ENCODE measurements at regions not wholly inside any gene's neighbourhood (a gene's known extent, or its start where the extent isn't known, plus 50 kb on each side); places are given as distances from the start of the nearest gene placed in this dataset.

- Histone ChIP-seq H2AFZ (ENCODE audit: low read depth, low read length) (no peak overlapping the region), H3K36me3 (replicated peaks; ENCODE audit: low read depth, low read length) (no peaks in the 10 kb centered on the region), H4K20me1 (ENCODE audit: insufficient read depth, low read length) (no peaks in the 10 kb centered on the region), H3K27ac (ENCODE audit: low read length) (no peak overlapping the region), H3K79me2 (ENCODE audit: low read length) (no peaks in the 10 kb centered on the region), H3K27me3 (ENCODE audit: low read depth, low read length) (no peaks in the 10 kb centered on the region), H3K4me3 (ENCODE audit: low read length) (no peak overlapping the region), H3K4me1 (ENCODE audit: low read length) (no peaks in the 10 kb centered on the region), H3K4me2 (ENCODE audit: low read length) (no peak overlapping the region), H3K9me3 (ENCODE audit: insufficient read depth, low read length) (no peaks in the 10 kb centered on the region), H3K9ac (ENCODE audit: low read length) (no peak overlapping the region)
- TF ChIP-seq EZH2phosphoT487 (IDR thresholded peaks at IDR 0.05; ENCODE audit: low read depth) (no peak), CTCF (IDR thresholded peaks at IDR 0.05; ENCODE audit: low read depth, low read length) (no peak)
Measured at GRCh38 chr3:26460985-26461384, 161.6 kb upstream of the LRRC3B start.

GRCh38 chr3:26472345-26472744 lies 150.2 kb upstream of the LRRC3B start:
- Histone ChIP-seq H4K20me1 (ENCODE audit: insufficient read depth, low read length) (no peaks in the 10 kb centered on the region), H3K4me1 (ENCODE audit: low read length) (peaks cover 7% of the 10 kb centered on the region), H3K27me3 (ENCODE audit: low read depth, low read length) (no peaks in the 10 kb centered on the region), H3K79me2 (ENCODE audit: low read length) (no peaks in the 10 kb centered on the region), H3K4me2 (ENCODE audit: low read length) (no peak overlapping the region), H2AFZ (ENCODE audit: low read depth, low read length) (no peak overlapping the region), H3K27ac (ENCODE audit: low read length) (no peak overlapping the region), H3K9ac (ENCODE audit: low read length) (no peak overlapping the region), H3K4me3 (ENCODE audit: low read length) (no peak overlapping the region), H3K36me3 (replicated peaks; ENCODE audit: low read depth, low read length) (no peaks in the 10 kb centered on the region), H3K9me3 (ENCODE audit: insufficient read depth, low read length) (no peaks in the 10 kb centered on the region)
- TF ChIP-seq EZH2phosphoT487 (IDR thresholded peaks at IDR 0.05; ENCODE audit: low read depth) (no peak), CTCF (IDR thresholded peaks at IDR 0.05; ENCODE audit: low read depth, low read length) (no peak)

- Histone ChIP-seq H3K27ac (ENCODE audit: low read length) (no peak overlapping the region), H3K36me3 (replicated peaks; ENCODE audit: low read depth, low read length) (no peaks in the 10 kb centered on the region), H2AFZ (ENCODE audit: low read depth, low read length) (no peak overlapping the region), H3K4me3 (ENCODE audit: low read length) (no peak overlapping the region), H3K9ac (ENCODE audit: low read length) (no peak overlapping the region), H3K9me3 (ENCODE audit: insufficient read depth, low read length) (no peaks in the 10 kb centered on the region), H3K4me2 (ENCODE audit: low read length) (no peak overlapping the region), H3K79me2 (ENCODE audit: low read length) (no peaks in the 10 kb centered on the region), H3K4me1 (ENCODE audit: low read length) (peaks cover 7% of the 10 kb centered on the region), H4K20me1 (ENCODE audit: insufficient read depth, low read length) (no peaks in the 10 kb centered on the region), H3K27me3 (ENCODE audit: low read depth, low read length) (no peaks in the 10 kb centered on the region)
- TF ChIP-seq CTCF (IDR thresholded peaks at IDR 0.05; ENCODE audit: low read depth, low read length) = no peak
- TF ChIP-seq EZH2phosphoT487 (IDR thresholded peaks at IDR 0.05; ENCODE audit: low read depth) = no peak
Measured at GRCh38 chr3:26474706-26475105, 147.9 kb upstream of the LRRC3B start.

- TF ChIP-seq CTCF (IDR thresholded peaks at IDR 0.05; ENCODE audit: low read depth, low read length) = no peak
- TF ChIP-seq EZH2phosphoT487 (IDR thresholded peaks at IDR 0.05; ENCODE audit: low read depth) = no peak
- Histone ChIP-seq H3K4me2 (ENCODE audit: low read length) (no peak overlapping the region), H3K27me3 (ENCODE audit: low read depth, low read length) (no peaks in the 10 kb centered on the region), H3K27ac (ENCODE audit: low read length) (no peak overlapping the region), H3K4me3 (ENCODE audit: low read length) (no peak overlapping the region), H2AFZ (ENCODE audit: low read depth, low read length) (no peak overlapping the region), H3K9ac (ENCODE audit: low read length) (no peak overlapping the region), H3K4me1 (ENCODE audit: low read length) (no peaks in the 10 kb centered on the region), H4K20me1 (ENCODE audit: insufficient read depth, low read length) (no peaks in the 10 kb centered on the region), H3K79me2 (ENCODE audit: low read length) (no peaks in the 10 kb centered on the region), H3K36me3 (replicated peaks; ENCODE audit: low read depth, low read length) (no peaks in the 10 kb centered on the region), H3K9me3 (ENCODE audit: insufficient read depth, low read length) (no peaks in the 10 kb centered on the region)
Measured at GRCh38 chr3:26480377-26480776, 142.2 kb upstream of the LRRC3B start.

All from OCI-LY3 (cell line).